KMS-11 (cell line): ENCODE measurements at regions not wholly inside any gene's neighbourhood (a gene's known extent, or its start where the extent isn't known, plus 50 kb on each side); places are given as distances from the start of the nearest gene placed in this dataset.

Experiments used
- H2AFZ ChIP-seq: fragments of 200-600 bp; sonication (generic); 2 replicates; pipeline ENCODE4 v1.6.1; 2016; ENCODE audit warnings: antibody characterized with exemption, mixed run types, low read depth
- H3K27ac ChIP-seq: fragments of 200-600 bp; sonication (generic); 2 replicates; pipeline ENCODE4 v1.6.1; 2016; ENCODE audit warnings: mild to moderate bottlenecking, mixed run types
- H3K27me3 ChIP-seq: fragments of 200-600 bp; sonication (generic); 2 replicates; pipeline ENCODE4 v1.6.1; 2017; ENCODE audit warnings: mild to moderate bottlenecking, low read depth, mixed run types, moderate library complexity; ENCODE audit not compliant: insufficient read depth
- H3K36me3 ChIP-seq: fragments of 200-600 bp; sonication (generic); 2 replicates; pipeline ENCODE4 v1.6.1; 2017; ENCODE audit warnings: mild to moderate bottlenecking, mixed run types; ENCODE audit not compliant: insufficient read depth
- H3K4me1 ChIP-seq: fragments of 200-600 bp; sonication (generic); 2 replicates; pipeline ENCODE4 v1.6.1; 2016; ENCODE audit warnings: mild to moderate bottlenecking, low read depth, mixed run types; ENCODE audit not compliant: poor library complexity, severe bottlenecking
- H3K4me2 ChIP-seq: fragments of 200-600 bp; sonication (generic); 2 replicates; pipeline ENCODE4 v1.7.0; 2016; ENCODE audit warnings: mild to moderate bottlenecking, mixed run types
- H3K4me3 ChIP-seq: fragments of 200-600 bp; sonication (generic); IDR thresholded peaks from 2 replicates; pipeline ENCODE4 v1.6.1; 2017; ENCODE audit warnings: low read depth, low read length, mixed read lengths; ENCODE audit not compliant: insufficient read depth
- H3K79me2 ChIP-seq: fragments of 200-600 bp; sonication (generic); 2 replicates; pipeline ENCODE4 v1.6.1; 2016; ENCODE audit warnings: low read depth, mixed run types; ENCODE audit not compliant: insufficient read depth
- H3K9ac ChIP-seq: fragments of 200-600 bp; sonication (generic); 2 replicates; pipeline ENCODE4 v1.6.1; 2016; ENCODE audit warnings: mild to moderate bottlenecking, mixed run types
- H4K20me1 ChIP-seq: fragments of 200-600 bp; sonication (generic); 2 replicates; pipeline ENCODE4 v1.6.1; 2016; ENCODE audit warnings: mild to moderate bottlenecking, mixed run types; ENCODE audit not compliant: insufficient read depth
- TF ChIP-seq, protein P1 (sequence below): fragments of 200-600 bp; sonication (generic); conservative IDR thresholded peaks from 2 replicates; pipeline ENCODE4 v1.6.1; 2017; ENCODE audit warnings: low read depth, mild to moderate bottlenecking, antibody characterized with exemption, low read length, moderate library complexity, mixed read lengths

DNA sequence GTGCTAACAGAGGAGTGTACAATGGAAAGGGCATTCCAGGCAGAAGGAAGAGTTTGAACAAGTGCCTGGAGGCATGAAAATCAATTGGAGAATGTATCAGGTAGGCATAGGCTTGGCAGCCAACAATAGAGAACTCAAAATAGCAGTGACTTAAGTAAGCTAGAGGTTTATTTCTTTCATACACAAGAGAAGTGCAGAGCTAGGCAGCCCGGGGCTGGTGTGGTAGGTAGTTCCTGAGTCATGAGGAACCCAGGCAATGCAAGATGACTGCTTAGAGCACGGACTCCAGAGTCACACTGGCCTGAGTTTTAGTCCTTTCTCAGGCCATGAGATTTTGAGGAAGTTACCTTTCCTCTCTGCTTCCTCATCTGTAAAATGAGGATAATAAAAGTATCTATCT, 74.8 kb upstream of the LRRN2 start:
- no peaks in the 10 kb centered on the region for H3K4me1 ChIP-seq
- H3K4me3 ChIP-seq: no peak overlapping the region
- no peaks in the 10 kb centered on the region for H3K79me2 ChIP-seq
- no peak overlapping the region for H3K9ac ChIP-seq
- no peaks in the 10 kb centered on the region for H3K36me3 ChIP-seq
- H2AFZ ChIP-seq: no peak overlapping the region
- TF ChIP-seq, protein P1, sequence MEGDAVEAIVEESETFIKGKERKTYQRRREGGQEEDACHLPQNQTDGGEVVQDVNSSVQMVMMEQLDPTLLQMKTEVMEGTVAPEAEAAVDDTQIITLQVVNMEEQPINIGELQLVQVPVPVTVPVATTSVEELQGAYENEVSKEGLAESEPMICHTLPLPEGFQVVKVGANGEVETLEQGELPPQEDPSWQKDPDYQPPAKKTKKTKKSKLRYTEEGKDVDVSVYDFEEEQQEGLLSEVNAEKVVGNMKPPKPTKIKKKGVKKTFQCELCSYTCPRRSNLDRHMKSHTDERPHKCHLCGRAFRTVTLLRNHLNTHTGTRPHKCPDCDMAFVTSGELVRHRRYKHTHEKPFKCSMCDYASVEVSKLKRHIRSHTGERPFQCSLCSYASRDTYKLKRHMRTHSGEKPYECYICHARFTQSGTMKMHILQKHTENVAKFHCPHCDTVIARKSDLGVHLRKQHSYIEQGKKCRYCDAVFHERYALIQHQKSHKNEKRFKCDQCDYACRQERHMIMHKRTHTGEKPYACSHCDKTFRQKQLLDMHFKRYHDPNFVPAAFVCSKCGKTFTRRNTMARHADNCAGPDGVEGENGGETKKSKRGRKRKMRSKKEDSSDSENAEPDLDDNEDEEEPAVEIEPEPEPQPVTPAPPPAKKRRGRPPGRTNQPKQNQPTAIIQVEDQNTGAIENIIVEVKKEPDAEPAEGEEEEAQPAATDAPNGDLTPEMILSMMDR: no peak
- H3K27ac ChIP-seq: no peak overlapping the region
- no peaks in the 10 kb centered on the region for H3K27me3 ChIP-seq
- no peak overlapping the region for H3K4me2 ChIP-seq
- H4K20me1 ChIP-seq: no peaks in the 10 kb centered on the region

DNA sequence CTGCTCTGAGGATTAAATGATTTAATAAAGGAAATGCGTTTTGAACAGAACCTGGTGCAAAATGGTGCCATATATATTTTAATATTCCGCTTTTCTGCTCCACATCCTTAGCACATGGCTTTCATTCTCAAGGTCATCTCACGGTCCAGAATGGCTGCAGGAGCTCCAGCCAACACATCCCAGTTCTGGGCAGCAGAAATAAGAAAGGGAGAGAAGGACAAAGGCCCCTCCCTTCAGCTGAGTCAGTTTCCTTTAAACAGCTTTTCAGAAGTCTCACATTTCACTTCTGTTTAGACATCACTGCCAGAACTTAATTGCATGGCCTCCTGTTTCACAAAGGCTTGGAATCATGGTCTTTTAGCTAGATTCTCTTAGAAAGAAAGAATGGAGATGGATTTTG, 75.2 kb upstream of the LRRN2 start:
- Histone ChIP-seq H3K79me2 (no peaks in the 10 kb centered on the region), H3K27me3 (no peaks in the 10 kb centered on the region), H3K36me3 (no peaks in the 10 kb centered on the region), H3K27ac (no peak overlapping the region), H3K9ac (no peak overlapping the region), H3K4me3 (no peak overlapping the region), H3K4me1 (no peaks in the 10 kb centered on the region), H3K4me2 (no peak overlapping the region), H4K20me1 (no peaks in the 10 kb centered on the region), H2AFZ (no peak overlapping the region)
- TF ChIP-seq, protein P1: no peak

DNA sequence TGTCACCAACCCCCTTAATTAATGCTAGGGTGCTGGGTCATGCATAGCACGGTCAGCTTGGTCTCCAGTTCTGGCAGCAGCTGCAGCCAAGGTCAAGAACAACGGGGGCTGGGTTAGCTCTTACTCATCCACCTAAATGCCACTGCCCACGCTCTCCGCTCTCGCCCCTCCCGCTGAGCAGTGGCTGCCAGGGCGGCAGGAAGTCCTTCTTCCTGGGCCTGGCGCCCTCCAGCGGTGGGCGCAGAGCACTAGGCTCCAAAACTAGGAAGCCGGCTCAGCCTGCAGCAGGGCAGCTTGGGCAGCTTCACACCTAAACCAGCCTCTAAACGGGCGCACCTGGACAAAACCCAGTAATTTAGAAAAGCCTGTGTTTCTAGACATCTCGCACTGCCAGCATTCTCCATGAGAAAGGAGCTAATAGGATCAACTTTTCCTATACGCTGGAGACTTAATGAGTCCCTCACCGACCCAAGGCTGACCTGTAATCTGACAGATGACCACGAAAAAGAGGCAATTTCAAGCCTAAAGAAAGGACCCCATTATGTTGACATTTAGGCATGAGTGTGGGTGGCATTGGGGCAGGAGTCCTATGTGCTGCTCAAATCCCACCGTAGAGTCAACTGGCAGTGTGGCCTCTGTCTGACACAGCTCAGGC, 78.4 kb upstream of the LRRN2 start:
- H3K79me2 ChIP-seq: no peaks in the 10 kb centered on the region
- no peak overlapping the region for H3K4me2 ChIP-seq
- H3K4me1 ChIP-seq: no peaks in the 10 kb centered on the region
- no peaks in the 10 kb centered on the region for H4K20me1 ChIP-seq
- no peak overlapping the region for H3K27ac ChIP-seq
- peak overlapping the region; percentile 60; the same call in 1 of the 2 replicates for H2AFZ ChIP-seq
- no peaks in the 10 kb centered on the region for H3K36me3 ChIP-seq
- no peak overlapping the region for H3K9ac ChIP-seq
- TF ChIP-seq, protein P1: peak; percentile 77
- no peaks in the 10 kb centered on the region for H3K27me3 ChIP-seq
- H3K4me3 ChIP-seq: no peak overlapping the region

DNA sequence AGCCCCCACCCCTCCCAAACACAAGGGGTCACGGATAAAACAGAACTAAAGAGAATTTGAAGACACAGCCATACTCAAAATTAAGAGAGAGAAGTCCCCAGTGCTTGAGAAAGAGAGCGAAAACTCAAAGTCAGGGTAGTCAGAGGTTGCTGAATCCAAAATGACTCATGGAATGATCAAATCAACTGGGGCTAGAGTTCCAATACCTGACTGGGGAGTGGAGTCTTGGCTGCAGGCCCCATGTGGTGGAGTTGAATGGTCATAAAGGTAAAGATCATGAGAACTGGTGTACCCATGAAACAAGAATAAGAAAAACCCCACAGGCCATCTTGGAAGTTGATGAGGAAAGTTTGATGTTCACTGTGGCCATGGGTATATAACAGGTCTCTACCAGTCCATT, 84.5 kb upstream of the LRRN2 start:
- TF ChIP-seq, protein P1: no peak
- Histone ChIP-seq H3K79me2 (no peaks in the 10 kb centered on the region), H3K27ac (no peak overlapping the region), H3K36me3 (no peaks in the 10 kb centered on the region), H3K4me2 (no peak overlapping the region), H3K9ac (no peak overlapping the region), H3K4me1 (no peaks in the 10 kb centered on the region), H3K27me3 (no peaks in the 10 kb centered on the region), H2AFZ (no peak overlapping the region), H4K20me1 (no peaks in the 10 kb centered on the region), H3K4me3 (no peak overlapping the region)
